Stimulated activated CD4-positive, alpha-beta T cell treated with anti-CD3 and anti-CD28 coated beads, Interleukin-4, amount 100 ng/mL, for 24 hours (primary cell): ENCODE measurements at regions not wholly inside any gene's neighbourhood (a gene's known extent, or its start where the extent isn't known, plus 50 kb on each side); places are given as distances from the start of the nearest gene placed in this dataset.
"Not testable (repeated sequence)": the region's sequence is repeated elsewhere in the genome, so short reads cannot be mapped to it uniquely, and the experiment has no call there.

ENCODE experiments used
- DNase-seq: peaks from one replicate; pipeline ENCODE4 v3.0.0-alpha.2; 2020

DNA sequence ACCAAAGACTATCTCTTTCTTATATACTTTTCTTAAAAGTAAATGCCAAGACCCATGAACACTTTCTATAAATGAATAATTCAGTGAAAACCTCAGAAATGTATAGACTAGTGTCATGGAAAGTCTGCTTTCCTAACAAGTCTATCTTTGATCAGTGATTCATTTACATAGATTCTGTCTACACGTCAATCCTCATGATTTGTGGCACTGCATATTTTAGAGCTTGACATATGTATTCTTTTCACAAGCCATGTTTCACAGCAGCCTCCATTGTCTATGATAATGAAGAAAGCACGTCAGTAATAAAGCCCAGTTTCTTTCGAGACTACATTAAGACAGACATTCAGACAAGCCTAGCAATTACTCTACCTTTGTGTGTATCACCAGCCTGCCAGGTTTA, 486.6 kb downstream of the IRS1 start:
- no peak for DNase-seq

DNA sequence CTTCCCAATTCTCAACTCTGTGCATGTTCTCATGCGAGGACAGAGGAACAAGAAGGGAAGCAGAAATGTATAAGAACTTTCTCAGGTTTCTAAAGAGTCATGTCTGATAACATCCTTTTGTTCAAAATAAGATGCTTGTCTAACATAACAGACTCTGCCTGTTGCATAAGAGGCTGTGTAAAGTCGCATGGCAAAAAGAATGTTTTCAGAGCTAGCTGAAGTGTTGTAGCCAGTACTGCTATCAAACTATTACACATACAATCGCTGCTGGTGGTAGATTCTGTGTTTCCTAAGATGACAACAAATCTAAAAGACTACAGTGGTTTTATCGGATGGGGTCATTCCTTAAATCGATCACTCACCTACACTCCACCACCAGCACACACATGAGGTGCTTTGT, 487.5 kb downstream of the IRS1 start:
- no peak for DNase-seq

GRCh38 chr2:226310146-226310545, 489.5 kb downstream of the IRS1 start:
- DNase-seq: no peak

- DNase-seq: no peak
Measured at GRCh38 chr2:226308986-226309385, 490.6 kb downstream of the IRS1 start.

DNA sequence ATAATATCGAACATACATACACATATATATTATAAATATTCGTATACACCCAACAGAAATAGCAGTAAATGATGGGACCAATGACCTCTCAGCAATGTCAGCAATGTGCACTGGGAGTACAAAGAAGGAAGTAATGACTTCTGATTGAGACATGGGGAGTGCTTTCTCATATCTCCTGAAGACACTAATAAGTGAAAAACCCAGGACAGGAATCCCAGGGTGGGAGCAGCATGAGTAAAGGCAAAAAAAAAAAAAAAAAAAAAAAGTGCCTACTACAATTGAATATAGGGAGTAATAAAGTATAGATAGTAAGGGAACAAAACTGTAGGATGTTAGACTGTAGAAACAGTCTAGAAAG, 491.3 kb downstream of the IRS1 start:
- no peak for DNase-seq

- no peak for DNase-seq
Measured at GRCh38 chr2:226307487-226308322, 491.9 kb downstream of the IRS1 start.

DNA sequence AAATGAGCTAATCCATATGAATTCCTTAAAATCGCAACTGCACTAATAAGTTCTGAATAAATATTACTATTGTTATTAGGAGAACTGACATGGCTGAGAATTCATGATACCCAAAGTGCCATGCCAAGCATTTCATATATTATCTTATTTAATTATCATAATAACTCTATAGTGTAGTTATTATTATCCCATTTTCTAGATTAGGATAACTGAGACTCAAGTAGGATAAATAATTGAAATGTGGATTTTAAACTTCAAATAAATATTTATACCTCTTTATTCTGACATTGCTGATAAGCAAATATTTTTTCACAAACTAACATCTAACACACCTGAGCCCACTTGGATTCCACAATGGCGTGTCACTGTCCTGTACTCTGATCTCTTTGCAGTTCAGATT, 492.7 kb downstream of the IRS1 start:
- DNase-seq: no peak

DNA sequence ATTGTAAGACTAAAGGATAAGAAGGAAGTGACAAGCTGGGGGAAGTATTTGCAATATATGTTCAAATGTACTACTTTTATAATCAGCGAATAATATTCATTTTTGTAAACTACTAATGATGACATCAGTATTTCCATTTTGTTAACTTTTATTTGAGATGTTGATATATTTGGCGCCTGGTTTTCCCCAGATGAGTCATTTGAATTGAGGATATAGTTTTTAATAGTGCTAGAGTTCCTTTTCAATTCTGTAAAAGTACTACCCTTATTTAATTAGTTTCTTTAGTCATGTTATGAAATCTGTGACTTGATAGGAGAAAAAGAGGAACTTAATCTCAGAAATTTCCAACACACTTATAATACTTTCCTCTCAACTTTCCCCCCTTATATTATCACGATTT, 495.3 kb downstream of the IRS1 start:
- DNase-seq: no peak

GRCh38 chr2:226303707-226304106, 495.9 kb downstream of the IRS1 start:
- no peak for DNase-seq

GRCh38 chr2:226300196-226300886, 499.3 kb downstream of the IRS1 start:
- DNase-seq: no peak

DNA sequence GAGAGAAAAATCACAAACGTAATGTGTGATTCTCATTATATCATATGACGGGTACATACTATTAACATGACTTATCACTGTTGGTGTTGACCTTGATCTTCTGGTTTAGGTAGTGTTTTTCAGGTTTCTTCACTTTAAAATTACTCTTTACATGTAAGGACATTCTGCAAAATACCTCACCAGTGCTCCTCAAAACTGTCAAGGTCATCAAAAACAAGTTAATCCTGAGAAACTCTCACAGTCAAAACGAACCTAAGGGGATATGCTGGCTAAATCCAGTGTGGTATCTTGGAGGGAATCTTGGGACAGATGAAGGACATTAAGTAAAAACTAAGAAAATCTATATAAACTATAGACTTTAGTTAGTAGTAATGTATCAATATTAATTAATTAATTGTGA, 499.8 kb downstream of the IRS1 start:
- no peak for DNase-seq

DNA sequence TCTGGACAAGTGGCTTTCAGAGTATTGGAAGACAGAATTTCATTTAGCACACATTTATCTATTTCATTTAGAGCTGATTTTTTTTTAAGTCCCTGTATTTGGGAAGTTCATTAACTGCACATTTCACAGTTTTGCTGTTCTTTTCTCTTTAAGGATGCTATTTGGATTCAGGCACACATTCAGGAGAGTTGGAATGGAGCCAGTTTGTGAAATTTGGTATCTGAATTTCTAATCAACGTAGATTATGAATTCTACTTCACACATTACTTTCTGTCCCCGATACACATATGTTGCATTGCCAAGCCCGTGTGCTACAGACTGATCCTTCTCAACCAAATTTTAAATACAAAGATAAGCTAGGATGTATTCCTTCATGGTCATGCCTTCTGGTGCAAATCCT, 503.9 kb downstream of the IRS1 start:
- no peak for DNase-seq

DNA sequence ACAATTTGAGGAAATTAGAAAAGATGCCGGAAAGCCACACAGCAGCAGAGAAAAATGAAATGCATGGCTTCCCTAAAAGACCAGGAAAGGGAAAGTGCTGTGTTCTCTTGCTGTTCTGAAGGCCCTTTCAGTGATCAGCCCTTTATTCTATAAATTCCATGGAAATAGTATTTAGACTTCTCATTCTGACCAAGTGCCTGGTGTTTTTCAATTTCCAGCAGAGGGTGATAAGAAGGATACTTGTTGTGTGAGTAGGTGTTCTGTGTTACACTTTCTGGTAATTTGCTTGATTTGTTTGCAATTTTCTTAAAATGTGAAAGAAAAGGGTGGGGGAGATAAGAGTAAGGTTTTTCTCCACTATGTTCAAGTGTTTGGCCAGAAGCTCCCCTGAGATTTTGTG, 504.5 kb downstream of the IRS1 start:
- DNase-seq: no peak

GRCh38 chr2:226291281-226291680, 508.3 kb downstream of the IRS1 start:
- not testable (repeated sequence) for DNase-seq

GRCh38 chr2:226286916-226287315, 512.7 kb downstream of the IRS1 start:
- no peak for DNase-seq

DNA sequence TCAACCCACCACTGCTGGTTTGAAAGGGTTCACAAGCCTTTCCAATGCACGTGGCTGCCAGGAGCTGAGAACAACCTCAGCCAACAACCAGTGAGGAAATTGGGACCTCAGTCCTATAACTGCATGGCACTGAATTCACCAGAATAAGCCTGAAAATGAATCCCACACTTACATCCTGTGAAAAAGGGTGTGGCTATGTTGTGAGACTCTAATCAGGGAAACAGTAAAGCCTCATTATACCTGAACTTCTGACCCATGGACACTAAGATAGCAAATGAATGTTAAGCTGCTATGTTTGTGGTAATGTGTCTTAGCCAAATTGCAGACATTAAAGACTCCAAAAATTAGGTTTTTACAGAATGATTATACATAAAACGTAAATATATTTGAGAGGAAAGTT, 515.8 kb downstream of the IRS1 start:
- DNase-seq: no peak

- no peak for DNase-seq
Measured at GRCh38 chr2:226282151-226282550, 517.5 kb downstream of the IRS1 start.

DNA sequence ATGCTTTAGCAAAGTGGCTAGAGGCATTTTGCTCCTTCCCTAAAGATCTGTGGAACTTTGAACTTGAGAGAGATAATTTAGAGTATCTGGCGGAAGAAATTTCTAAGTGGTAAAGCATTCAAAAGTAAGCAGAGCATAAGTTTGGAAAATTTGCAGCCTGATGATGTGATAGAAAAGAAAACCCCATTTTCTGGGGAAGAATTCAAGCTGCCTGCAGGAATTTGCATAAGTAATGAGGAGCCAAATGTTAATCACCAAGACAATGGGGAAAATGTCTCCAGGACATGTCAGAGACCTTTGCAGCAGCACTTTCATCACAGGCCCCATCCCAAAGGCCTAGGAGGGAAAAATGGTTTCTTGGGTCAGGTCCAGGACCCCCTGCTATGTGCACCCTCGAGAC, 519.5 kb downstream of the IRS1 start:
- DNase-seq: not testable (repeated sequence)

DNA sequence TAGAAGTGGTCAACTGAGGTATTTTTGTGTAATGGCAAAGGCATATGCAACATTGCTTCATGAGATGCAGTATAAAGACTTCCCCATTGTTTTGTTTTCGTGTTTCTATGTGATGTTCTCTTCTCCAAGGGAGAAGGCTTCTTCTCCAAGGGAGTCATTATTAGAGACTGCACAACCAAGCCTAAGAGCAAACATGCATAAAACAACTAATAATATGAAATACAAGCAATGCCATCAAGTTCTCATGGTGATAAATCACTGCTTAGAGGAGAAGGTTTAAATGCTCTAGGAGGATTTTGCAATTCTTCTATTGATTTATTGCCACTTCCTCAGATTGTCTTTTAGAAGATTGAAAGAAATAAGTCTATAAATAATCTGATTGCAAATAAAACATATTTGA, 524.4 kb downstream of the IRS1 start:
- no peak for DNase-seq

GRCh38 chr2:226274143-226274542, 525.5 kb downstream of the IRS1 start:
- no peak for DNase-seq

DNA sequence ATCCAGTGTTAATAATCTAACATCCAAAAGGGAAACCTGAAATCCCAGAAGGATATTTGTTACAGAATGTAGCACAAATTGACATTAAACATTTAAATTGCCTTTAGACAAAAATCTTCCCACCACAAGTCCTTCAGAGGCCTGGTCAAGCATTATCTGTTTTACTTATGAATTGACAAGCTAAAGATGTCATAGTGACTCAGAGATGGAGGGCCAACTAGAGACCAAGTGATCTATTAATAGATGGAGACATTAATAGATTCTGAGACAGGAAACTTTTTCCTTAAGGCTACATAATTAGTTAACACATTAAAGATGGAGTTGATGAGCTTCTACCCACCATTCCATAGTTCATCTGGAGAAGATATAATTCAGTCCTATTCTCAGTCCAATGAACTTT, 526.2 kb downstream of the IRS1 start:
- no peak for DNase-seq

- no peak for DNase-seq
Measured at GRCh38 chr2:226272435-226272834, 527.2 kb downstream of the IRS1 start.

- no peak for DNase-seq
Measured at GRCh38 chr2:226270285-226271058, 529.1 kb downstream of the IRS1 start.
